ENCODE measurements at regions not wholly inside any gene's neighbourhood (a gene's known extent, or its start where the extent isn't known, plus 50 kb on each side); places are given as distances from the start of the nearest gene placed in this dataset.

GRCh38 chr4:170687751-170688150 is 598.0 kb upstream of the AADAT start:
- TF ChIP-seq CTCF (IDR thresholded peaks at IDR 0.05; ENCODE audit: extremely low read depth in 1 of 2, insufficient read depth in 1 of 2, low read depth in 1 of 2, low read length in 2 of 2) (no peak), POLR2A (IDR thresholded peaks at IDR 0.05; ENCODE audit: low read depth, low read length) (no peak), FOS (IDR thresholded peaks at IDR 0.05; ENCODE audit: borderline replicate concordance, insufficient read depth, low read length) (no peak), JUN (IDR thresholded peaks at IDR 0.05; ENCODE audit: borderline replicate concordance, insufficient read depth, insufficient read length, low read depth) (no peak), POLR2AphosphoS5 (IDR thresholded peaks at IDR 0.05; ENCODE audit: insufficient read depth, low read depth, low read length) (no peak), EZH2 (IDR thresholded peaks at IDR 0.05; ENCODE audit: borderline replicate concordance, low read depth, low read length, severe bottlenecking) (no peak), MYC (IDR thresholded peaks at IDR 0.05; ENCODE audit: low read depth, low read length) (no peak), GATA2 (IDR thresholded peaks at IDR 0.05; ENCODE audit: insufficient read depth, insufficient read length, low read depth, low read length) (no peak), MAX (IDR thresholded peaks at IDR 0.05; ENCODE audit: insufficient read depth, insufficient read length) (no peak)
